Large intestine (tissue), 3 donors: ENCODE measurements at regions not wholly inside any gene's neighbourhood (a gene's known extent, or its start where the extent isn't known, plus 50 kb on each side); places are given as distances from the start of the nearest gene placed in this dataset.

ENCODE experiments used
- DNase-seq, 2 donors: peaks; one replicate each; pipeline versions ENCODE4 v3.0.0 to v3.0.0-alpha.2; 2013
- H3K27ac ChIP-seq: one replicate; pipeline ENCODE4 v1.5.1; 2013; ENCODE audit warnings: low read length
- H3K27me3 ChIP-seq: 2 replicates; pipeline ENCODE4 v1.6.1; 2013; ENCODE audit warnings: low read length; ENCODE audit not compliant: control insufficient read depth, insufficient read depth
- H3K36me3 ChIP-seq: 2 replicates; pipeline ENCODE4 v1.6.1; 2013; ENCODE audit warnings: low read length; ENCODE audit not compliant: control insufficient read depth, insufficient read depth
- H3K4me1 ChIP-seq: one replicate; pipeline ENCODE4 v1.6.1; 2013; ENCODE audit warnings: low read length; ENCODE audit not compliant: control insufficient read depth, insufficient read depth
- H3K4me3 ChIP-seq: one replicate; pipeline ENCODE4 v1.5.1; 2013; ENCODE audit warnings: low read length
- H3K9me3 ChIP-seq: one replicate; pipeline ENCODE4 v1.6.1; 2013; ENCODE audit warnings: mild to moderate bottlenecking, low read depth, low read length, moderate library complexity; ENCODE audit not compliant: control insufficient read depth
- whole genome bisulfite sequencing: methylation state at CpG from one replicate; pipeline ENCODE4 v1.1.5; 2013; ENCODE audit warnings: low lambda C conversion rate; ENCODE audit not compliant: insufficient coverage; 5-methylcytosine and 5-hydroxymethylcytosine counted together

DNA sequence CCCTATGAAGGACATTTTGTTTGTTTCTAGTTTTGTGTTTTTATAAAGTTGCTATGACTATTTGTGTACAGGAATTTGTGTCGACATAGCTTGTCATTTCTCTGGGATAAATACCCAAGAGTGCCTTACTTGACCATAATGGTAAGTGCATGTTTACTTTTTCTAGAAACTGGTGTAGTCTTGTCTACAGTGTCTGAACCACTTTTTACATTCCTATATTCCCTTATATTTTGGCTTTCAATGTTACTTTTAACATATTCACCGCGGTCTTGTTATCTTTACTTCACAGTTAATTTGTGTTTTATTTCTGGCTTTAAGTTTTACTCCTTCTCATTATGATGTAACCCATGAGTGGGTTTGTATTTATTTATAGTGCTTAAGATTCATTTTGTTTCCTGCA, 444.4 kb upstream of the RGS17 start:
- no peaks in the 10 kb centered on the region for H3K4me1 ChIP-seq
- no peaks in the 10 kb centered on the region for H3K36me3 ChIP-seq
- H3K9me3 ChIP-seq: peaks cover 2% of the 10 kb centered on the region
- no peaks in the 10 kb centered on the region for H3K27me3 ChIP-seq
- no peak for DNase-seq
- 100% methylated on average over 2 of the region's 3 CpGs for WGBS
- H3K4me3 ChIP-seq: no peak overlapping the region
- H3K27ac ChIP-seq: no peak overlapping the region

GRCh38 chr6:153574231-153574630, 443.1 kb upstream of the RGS17 start:
- H3K4me3 ChIP-seq: no peak overlapping the region
- no peaks in the 10 kb centered on the region for H3K4me1 ChIP-seq
- H3K9me3 ChIP-seq: peaks cover 2% of the 10 kb centered on the region
- H3K27me3 ChIP-seq: no peaks in the 10 kb centered on the region
- H3K27ac ChIP-seq: no peak overlapping the region
- no peak for DNase-seq
- no peaks in the 10 kb centered on the region for H3K36me3 ChIP-seq
- no CpG with 5 or more reads among the region's 2 CpGs for WGBS

DNA sequence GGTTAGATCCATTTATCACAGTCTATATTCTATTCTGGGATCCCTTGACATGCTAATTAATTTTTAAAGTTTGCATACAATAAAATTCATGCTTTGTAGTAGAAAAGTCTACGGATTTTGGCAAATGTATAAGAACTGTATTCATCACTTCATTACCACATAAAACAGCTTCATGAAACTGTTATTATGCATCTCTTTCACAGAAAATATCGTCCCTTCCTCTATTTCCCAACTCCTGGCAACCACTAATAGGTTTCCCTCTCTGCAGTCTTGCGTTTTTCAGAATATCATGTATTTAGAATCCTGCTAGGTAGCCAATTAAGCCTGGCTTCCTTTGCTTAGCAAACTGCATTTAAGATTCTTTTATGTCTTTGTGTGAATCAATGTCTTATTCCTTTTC, 441.3 kb upstream of the RGS17 start:
- H3K36me3 ChIP-seq: no peaks in the 10 kb centered on the region
- no peak overlapping the region for H3K4me3 ChIP-seq
- H3K9me3 ChIP-seq: no peaks in the 10 kb centered on the region
- 91% methylated on average over 3 of the region's 3 CpGs for WGBS
- no peak for DNase-seq
- H3K27me3 ChIP-seq: no peaks in the 10 kb centered on the region
- H3K4me1 ChIP-seq: no peaks in the 10 kb centered on the region
- H3K27ac ChIP-seq: no peak overlapping the region

DNA sequence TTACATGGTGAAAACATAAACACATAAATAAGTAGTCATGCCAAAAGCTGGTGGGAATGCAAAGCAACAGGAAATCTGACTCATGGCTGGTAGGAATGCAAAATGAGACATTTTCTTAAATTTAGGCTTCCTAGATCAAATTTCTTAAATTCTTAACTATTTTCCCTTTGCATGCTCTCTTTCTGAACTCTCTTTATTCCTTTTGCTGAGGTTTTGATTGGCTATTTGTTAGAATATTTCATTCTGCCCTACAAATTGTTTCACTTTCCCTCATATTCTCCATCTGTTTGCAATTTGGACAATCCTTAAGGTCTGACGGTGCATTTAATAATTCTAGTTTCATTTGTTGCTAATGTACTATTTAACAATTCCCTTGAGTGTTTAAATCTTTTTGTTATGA, 437.5 kb upstream of the RGS17 start:
- H3K4me3 ChIP-seq: no peak overlapping the region
- no peaks in the 10 kb centered on the region for H3K4me1 ChIP-seq
- H3K36me3 ChIP-seq: no peaks in the 10 kb centered on the region
- H3K27me3 ChIP-seq: no peaks in the 10 kb centered on the region
- DNase-seq: no peak
- whole genome bisulfite sequencing: 75% methylated on average over 1 of the region's 1 CpG
- no peak overlapping the region for H3K27ac ChIP-seq
- H3K9me3 ChIP-seq: no peaks in the 10 kb centered on the region

DNA sequence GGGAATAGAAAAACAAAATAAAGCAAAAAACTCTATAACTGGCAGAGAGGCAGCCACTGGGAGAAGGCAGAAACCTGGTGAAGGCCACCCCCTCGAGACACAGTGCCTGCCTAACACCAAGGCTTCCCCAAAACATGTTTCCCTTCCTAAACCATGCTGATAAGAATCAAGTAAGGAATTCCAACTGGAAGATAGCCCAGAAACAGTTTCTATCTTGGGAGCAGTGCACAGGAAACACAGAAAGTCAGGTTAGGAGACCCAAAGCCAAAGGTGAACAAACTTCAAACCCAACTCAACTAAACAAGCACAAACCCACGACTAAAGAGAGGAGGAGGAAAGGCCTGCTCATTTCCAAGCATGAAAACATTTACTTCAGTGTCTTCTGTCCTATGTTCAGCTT, 433.7 kb upstream of the RGS17 start:
- Histone ChIP-seq H3K4me1 (no peaks in the 10 kb centered on the region), H3K27me3 (no peaks in the 10 kb centered on the region), H3K9me3 (no peaks in the 10 kb centered on the region), H3K27ac (no peak overlapping the region), H3K36me3 (no peaks in the 10 kb centered on the region), H3K4me3 (no peak overlapping the region)
- no CpG with 5 or more reads among the region's 2 CpGs for WGBS
- DNase-seq: no peak

DNA sequence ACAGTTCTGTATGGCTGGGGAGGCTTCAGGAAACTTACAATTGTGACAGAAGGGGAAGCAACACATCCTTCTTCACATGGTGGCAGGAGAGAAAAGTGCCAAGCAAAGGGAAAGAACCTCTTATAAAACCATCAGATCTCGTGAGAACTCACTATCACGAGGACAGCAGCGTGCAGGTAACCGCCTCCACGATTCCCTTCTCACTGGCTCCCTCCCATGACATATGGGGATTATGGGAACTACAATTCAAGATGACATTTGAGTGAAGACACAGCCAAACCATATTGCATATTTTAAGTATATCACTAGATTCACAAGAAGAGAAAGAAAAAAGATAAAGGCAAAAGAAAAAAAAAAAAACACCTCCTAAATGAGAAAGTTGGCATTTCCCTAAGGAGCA, 431.9 kb upstream of the RGS17 start:
- H3K4me1 ChIP-seq: no peaks in the 10 kb centered on the region
- no peak for DNase-seq
- no peaks in the 10 kb centered on the region for H3K27me3 ChIP-seq
- H3K4me3 ChIP-seq: no peak overlapping the region
- no peaks in the 10 kb centered on the region for H3K36me3 ChIP-seq
- no peaks in the 10 kb centered on the region for H3K9me3 ChIP-seq
- H3K27ac ChIP-seq: no peak overlapping the region
- no CpG with 5 or more reads among the region's 5 CpGs for WGBS

- H3K27me3 ChIP-seq: no peaks in the 10 kb centered on the region
- no peaks in the 10 kb centered on the region for H3K36me3 ChIP-seq
- WGBS: no CpG with 5 or more reads among the region's 1 CpG
- no peaks in the 10 kb centered on the region for H3K4me1 ChIP-seq
- H3K27ac ChIP-seq: no peak overlapping the region
- no peak for DNase-seq
- no peaks in the 10 kb centered on the region for H3K9me3 ChIP-seq
- H3K4me3 ChIP-seq: no peak overlapping the region
Measured at GRCh38 chr6:153553627-153554026, 422.5 kb upstream of the RGS17 start.

GRCh38 chr6:153539602-153540001, 408.5 kb upstream of the RGS17 start:
- Histone ChIP-seq H3K36me3 (no peaks in the 10 kb centered on the region), H3K27ac (no peak overlapping the region), H3K9me3 (peaks cover 2% of the 10 kb centered on the region), H3K4me1 (no peaks in the 10 kb centered on the region), H3K27me3 (no peaks in the 10 kb centered on the region), H3K4me3 (no peak overlapping the region)
- WGBS: 80% methylated on average over 2 of the region's 2 CpGs
- DNase-seq: no peak

DNA sequence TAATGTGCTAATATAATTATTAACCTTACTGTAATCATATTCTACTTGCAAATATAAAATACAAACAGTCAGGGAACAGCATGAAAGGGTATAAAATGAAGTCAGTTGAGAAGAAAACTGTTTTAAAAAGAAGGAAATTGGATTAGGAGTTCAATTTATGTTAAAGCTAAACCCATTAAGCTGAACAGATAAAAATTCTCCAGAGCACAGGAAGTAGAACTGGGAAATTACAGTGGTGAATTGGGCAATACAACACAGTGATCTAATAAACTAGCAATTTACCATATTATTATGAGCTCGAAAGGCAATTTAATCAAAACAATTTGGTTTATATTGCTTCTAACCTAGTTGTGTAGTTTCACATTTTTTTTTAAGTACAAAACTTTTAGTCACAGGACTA, 407.4 kb upstream of the RGS17 start:
- WGBS: 100% methylated on average over 1 of the region's 1 CpG
- no peaks in the 10 kb centered on the region for H3K4me1 ChIP-seq

DNA sequence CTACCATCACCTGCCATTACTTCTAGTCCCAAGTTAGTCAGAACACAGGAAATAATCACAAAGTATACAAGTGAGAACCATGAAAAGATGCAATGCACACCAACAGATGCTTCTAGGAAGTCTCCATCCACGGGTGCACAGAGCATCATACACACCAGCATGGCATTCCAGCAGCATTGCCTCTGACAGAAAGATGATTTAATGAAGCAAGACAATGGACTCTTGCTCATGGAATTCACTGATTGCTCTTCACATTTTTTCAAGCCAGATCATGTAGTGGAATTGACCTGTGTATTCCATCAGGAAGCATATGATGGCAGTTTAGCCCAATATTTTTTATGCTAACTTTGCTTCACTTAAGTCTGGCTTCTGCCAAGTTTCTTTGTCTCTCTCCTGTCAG, 406.3 kb upstream of the RGS17 start:
- DNase-seq: peak in 1 of 2 donors; percentile 0
- no peak overlapping the region for H3K4me3 ChIP-seq
- no peaks in the 10 kb centered on the region for H3K9me3 ChIP-seq
- H3K27me3 ChIP-seq: no peaks in the 10 kb centered on the region
- WGBS: no CpG with 5 or more reads among the region's 1 CpG
- no peaks in the 10 kb centered on the region for H3K4me1 ChIP-seq
- no peaks in the 10 kb centered on the region for H3K36me3 ChIP-seq
- no peak overlapping the region for H3K27ac ChIP-seq

More for the DNA sequence above, 407.4 kb upstream of the RGS17 start:
- Histone ChIP-seq H3K36me3 (no peaks in the 10 kb centered on the region), H3K27me3 (no peaks in the 10 kb centered on the region), H3K4me3 (no peak overlapping the region), H3K9me3 (no peaks in the 10 kb centered on the region), H3K27ac (no peak overlapping the region)
- no peak for DNase-seq

DNA sequence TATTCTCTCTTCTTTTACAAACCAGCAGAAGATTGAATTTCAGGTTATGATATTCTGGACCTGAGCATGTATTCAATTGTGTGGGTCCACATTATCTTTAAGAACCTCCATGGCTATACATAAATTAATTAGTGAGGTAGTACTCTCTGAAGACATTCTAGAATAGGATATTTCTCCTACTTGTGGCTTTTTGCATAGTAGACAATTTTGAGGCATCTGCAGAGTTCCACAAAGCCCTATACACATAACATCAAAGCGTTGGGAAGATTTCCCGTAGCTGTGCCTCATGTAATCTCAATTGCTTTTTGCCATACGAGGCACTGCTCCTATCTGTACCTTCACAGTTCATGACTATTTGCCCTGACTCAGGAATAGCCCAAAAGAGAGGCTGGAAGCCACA, 395.4 kb upstream of the RGS17 start:
- DNase-seq: no peak
- WGBS: no CpG with 5 or more reads among the region's 3 CpGs
- H3K9me3 ChIP-seq: no peaks in the 10 kb centered on the region

More for the DNA sequence above, 395.4 kb upstream of the RGS17 start:
- Histone ChIP-seq H3K27me3 (no peaks in the 10 kb centered on the region), H3K27ac (no peak overlapping the region), H3K4me3 (no peak overlapping the region), H3K4me1 (no peaks in the 10 kb centered on the region), H3K36me3 (no peaks in the 10 kb centered on the region)
